ENCODE measurements at regions not wholly inside any gene's neighbourhood (a gene's known extent, or its start where the extent isn't known, plus 50 kb on each side); places are given as distances from the start of the nearest gene placed in this dataset.

DNA sequence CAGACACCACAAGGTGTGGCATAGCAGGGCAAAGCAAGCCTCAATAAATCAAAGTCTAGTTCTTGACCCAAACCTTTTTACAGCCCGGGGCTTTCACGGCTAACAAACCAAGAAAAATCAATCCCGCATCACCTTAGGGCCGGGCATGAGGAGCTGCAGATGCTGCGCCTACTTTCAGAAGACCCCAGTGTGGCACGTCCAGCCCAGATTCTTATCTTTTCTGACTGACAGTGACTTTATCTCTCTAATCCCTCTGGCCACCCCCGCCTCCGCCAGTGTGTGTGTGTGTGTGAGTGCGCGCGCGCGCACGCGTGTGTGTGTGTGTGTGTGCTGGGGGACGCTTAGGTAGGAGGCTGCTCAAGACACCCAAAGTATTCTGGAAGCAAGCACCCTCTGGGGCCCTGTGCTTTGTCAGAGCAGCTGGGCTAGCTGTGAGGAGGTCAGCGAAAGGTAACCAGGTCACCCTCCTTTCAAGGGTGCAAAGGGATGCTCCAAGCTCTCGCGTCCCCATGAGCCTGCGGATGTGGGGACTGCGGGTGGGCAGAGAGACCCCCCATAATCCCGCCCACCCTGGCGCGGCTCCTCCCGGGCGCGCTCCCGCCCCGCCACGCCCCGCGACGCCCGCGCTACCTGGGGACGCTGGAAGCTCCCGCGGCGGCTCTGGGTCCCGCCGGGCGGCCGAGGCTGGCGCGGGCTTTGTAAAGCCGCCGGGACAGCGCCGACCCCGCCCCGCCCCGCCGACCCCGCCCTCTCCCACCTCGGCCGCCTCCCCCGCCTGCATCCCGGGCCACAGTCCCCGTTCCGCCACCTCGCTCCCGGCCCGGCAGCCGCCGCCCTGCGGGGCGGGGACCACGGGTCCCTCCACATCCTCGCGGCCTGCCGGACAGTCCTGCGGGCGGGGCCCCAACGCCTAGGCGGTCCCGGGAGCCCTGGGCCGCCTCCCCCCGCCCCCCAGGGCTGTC is 57.1 kb upstream of the RHOBTB1 start:
- Histone ChIP-seq H3K4me3 (ENCODE audit: low read depth, low read length) (peak overlapping the region; percentile 70), H3K27ac (ENCODE audit: low read depth, low read length) (no peak overlapping the region), H3K9me3 (ENCODE audit: control insufficient read depth, insufficient read depth, low read length) (no peaks in the 10 kb centered on the region; the same call in 1 of the 2 replicates), H3K27me3 (ENCODE audit: control insufficient read depth, insufficient read depth, low read length) (peaks cover 15% of the 10 kb centered on the region)
- POLR2A ChIA-PET: no interaction called here
- no peak for TF ChIP-seq CTCF (IDR thresholded peaks at IDR 0.05; ENCODE audit: low read depth, low read length)
- no peak for DNase-seq (ENCODE audit: low read depth, low spot score)
- CTCF ChIA-PET: interaction anchor here (0.7 kb wide), 1 partner anchor 99 kb away, joined by 5 read pairs; no protein-coding TSS in a partner anchor

GRCh38 chr10:60998932-60999331 is 54.9 kb upstream of the RHOBTB1 start:
- no peak for DNase-seq (ENCODE audit: low read depth, low spot score)
- TF ChIP-seq CTCF (IDR thresholded peaks at IDR 0.05; ENCODE audit: low read depth, low read length): no peak
- H3K9me3 ChIP-seq (ENCODE audit: control insufficient read depth, insufficient read depth, low read length): no peaks in the 10 kb centered on the region; the same call in 1 of the 2 replicates
- no peak overlapping the region for H3K4me3 ChIP-seq (ENCODE audit: low read depth, low read length)
- H3K27me3 ChIP-seq (ENCODE audit: control insufficient read depth, insufficient read depth, low read length): peaks cover 15% of the 10 kb centered on the region
- ChIA-PET CTCF (interaction anchor here (0.9 kb wide), 1 partner anchor 26 kb away, joined by 4 read pairs; no protein-coding TSS in a partner anchor), POLR2A (no interaction called here)
- H3K27ac ChIP-seq (ENCODE audit: low read depth, low read length): no peak overlapping the region

GRCh38 chr10:60994128-60994527 is 50.1 kb upstream of the RHOBTB1 start:
- no peaks in the 10 kb centered on the region for H3K27me3 ChIP-seq (ENCODE audit: control insufficient read depth, insufficient read depth, low read length)
- ChIA-PET POLR2A (no interaction called here), CTCF (no interaction called here)
- no peak for DNase-seq (ENCODE audit: low read depth, low spot score)
- H3K27ac ChIP-seq (ENCODE audit: low read depth, low read length): no peak overlapping the region
- H3K9me3 ChIP-seq (ENCODE audit: control insufficient read depth, insufficient read depth, low read length): peaks cover 4% of the 10 kb centered on the region; the same call in 1 of the 2 replicates
- no peak overlapping the region for H3K4me3 ChIP-seq (ENCODE audit: low read depth, low read length)
- TF ChIP-seq CTCF (IDR thresholded peaks at IDR 0.05; ENCODE audit: low read depth, low read length): no peak
